NCI-H1092 (cell line): ENCODE measurements at regions not wholly inside any gene's neighbourhood (a gene's known extent, or its start where the extent isn't known, plus 50 kb on each side); places are given as distances from the start of the nearest gene placed in this dataset.
"Not testable (repeated sequence)": the region's sequence is repeated elsewhere in the genome, so short reads cannot be mapped to it uniquely, and the experiment has no call there.

Experiments
- DNase-seq: peaks from one replicate; lab custom pipeline; 2025; lab: John Stamatoyannopoulos, UW

GRCh38 chr2:207328944-207329386 lies 163.2 kb upstream of the KLF7 start:
- DNase-seq: no peak

GRCh38 chr2:207330912-207331311 lies 165.2 kb upstream of the KLF7 start:
- DNase-seq: no peak

- DNase-seq: no peak
Observed at GRCh38 chr2:207331674-207332073, 165.9 kb upstream of the KLF7 start.

- DNase-seq: no peak
Observed at GRCh38 chr2:207332480-207333212, 166.9 kb upstream of the KLF7 start.

GRCh38 chr2:207333599-207334300 lies 168.0 kb upstream of the KLF7 start:
- DNase-seq: no peak

- no peak for DNase-seq
Observed at GRCh38 chr2:207334301-207334623, 168.5 kb upstream of the KLF7 start.

- DNase-seq: no peak
Observed at GRCh38 chr2:207334624-207335371, 169.1 kb upstream of the KLF7 start.

GRCh38 chr2:207337234-207338219 lies 171.8 kb upstream of the KLF7 start:
- no peak for DNase-seq

- no peak for DNase-seq
Observed at GRCh38 chr2:207338220-207338607, 172.5 kb upstream of the KLF7 start.

GRCh38 chr2:207338610-207339009 lies 172.9 kb upstream of the KLF7 start:
- DNase-seq: no peak

- DNase-seq: no peak
Observed at GRCh38 chr2:207341112-207341750, 175.5 kb upstream of the KLF7 start.

GRCh38 chr2:207341804-207342203 lies 176.1 kb upstream of the KLF7 start:
- DNase-seq: no peak

GRCh38 chr2:207344596-207345394 lies 179.0 kb upstream of the KLF7 start:
- not testable (repeated sequence) for DNase-seq

- DNase-seq: no peak
Observed at GRCh38 chr2:207351171-207351570, 178.6 kb upstream of the CREB1 start.

GRCh38 chr2:207352978-207353671 lies 176.6 kb upstream of the CREB1 start:
- no peak for DNase-seq

GRCh38 chr2:207353836-207354235 lies 175.9 kb upstream of the CREB1 start:
- DNase-seq: no peak

- DNase-seq: no peak
Observed at GRCh38 chr2:207354462-207354861, 175.3 kb upstream of the CREB1 start.

GRCh38 chr2:207356567-207356966 lies 173.2 kb upstream of the CREB1 start:
- no peak for DNase-seq

- no peak for DNase-seq
Observed at GRCh38 chr2:207357216-207357615, 172.5 kb upstream of the CREB1 start.

GRCh38 chr2:207362716-207363115 lies 167.0 kb upstream of the CREB1 start:
- DNase-seq: no peak
